ENCODE measurements at regions not wholly inside any gene's neighbourhood (a gene's known extent, or its start where the extent isn't known, plus 50 kb on each side); places are given as distances from the start of the nearest gene placed in this dataset.

- Histone ChIP-seq H2AK9ac (replicated peaks; ENCODE audit: low read depth, low read length, poor library complexity) (no peak overlapping the region), H4K20me1 (ENCODE audit: insufficient read depth, low read length) (no peaks in the 10 kb centered on the region), H3K4ac (ENCODE audit: low read depth, low read length) (no peak overlapping the region), H3K56ac (ENCODE audit: extremely low read depth, insufficient read depth, low read length) (no peak overlapping the region), H3K4me3 (ENCODE audit: insufficient read depth, low read depth, low read length) (no peak overlapping the region), H3K36me3 (ENCODE audit: control insufficient read depth, insufficient read depth, low read length) (no peaks in the 10 kb centered on the region), H3K23ac (ENCODE audit: low read depth, low read length) (no peak overlapping the region), H3K79me1 (ENCODE audit: low read depth in 1 of 2, low read length in 2 of 2) (no peaks in the 10 kb centered on the region), H3K9me1 (ENCODE audit: insufficient read depth, low read length) (no peaks in the 10 kb centered on the region), H2BK5ac (ENCODE audit: low read depth, low read length, poor library complexity, severe bottlenecking) (no peak overlapping the region), H2BK15ac (ENCODE audit: low read depth, low read length) (no peak overlapping the region), H3K4me1 (ENCODE audit: control insufficient read depth, insufficient read depth, low read length) (no peaks in the 10 kb centered on the region), H2AFZ (replicated peaks; ENCODE audit: low read length, poor library complexity) (no peak overlapping the region), H2BK120ac (ENCODE audit: low read depth, low read length) (no peak overlapping the region), H3K18ac (ENCODE audit: low read depth, low read length) (no peak overlapping the region), H2AK5ac (ENCODE audit: low read depth, low read length) (no peak overlapping the region), H3K14ac (replicated peaks; ENCODE audit: low read depth, low read length) (no peak overlapping the region), H3K27ac (ENCODE audit: insufficient read depth, low read length) (no peak overlapping the region), H3K9me3 (ENCODE audit: control insufficient read depth, insufficient read depth, low read length) (no peaks in the 10 kb centered on the region), H2BK20ac (ENCODE audit: low read depth, low read length) (no peak overlapping the region), H3K27me3 (ENCODE audit: control insufficient read depth, insufficient read depth, low read length) (no peaks in the 10 kb centered on the region), H4K5ac (ENCODE audit: low read depth, low read length) (no peak overlapping the region), H3K9ac (ENCODE audit: low read depth, low read length) (no peak overlapping the region), H3K4me2 (ENCODE audit: low read depth, low read length) (no peak overlapping the region), H4K91ac (ENCODE audit: insufficient read depth, low read depth, low read length) (no peak overlapping the region), H4K8ac (ENCODE audit: low read depth in 2 of 2, low read length in 2 of 2) (no peak overlapping the region)
- in situ Hi-C loops (cut with MboI; ENCODE audit: low sequenced_read_pairs): no loop called here
- POLR2A ChIA-PET (ENCODE audit: unreplicated experiment): no interaction called here
- ATAC-seq (ENCODE audit: low read depth) (no peak), DNase-seq (no peak)
- dilution Hi-C loops (cut with HindIII; ENCODE audit: low sequenced_read_pairs, unreplicated experiment): no loop called here
- CTCF ChIA-PET: interaction anchor here (1.2 kb wide), 1 partner anchor 612 kb away, joined by 3 read pairs; no protein-coding TSS in a partner anchor
- WGBS, 2 experiments (ENCODE audit: extremely low coverage in 2 of 2, insufficient read length in 1 of 2): 100% methylated on average over 1 of the region's 2 CpGs; no CpG with 5 or more reads in 1 of the 2 experiments
- TF ChIP-seq POLR2A (IDR thresholded peaks at IDR 0.05; ENCODE audit: low read depth, low read length) (no peak), RFX5 (IDR thresholded peaks at IDR 0.05; ENCODE audit: low read depth, low read length) (no peak), MXI1 (IDR thresholded peaks at IDR 0.05; ENCODE audit: borderline replicate concordance, low read depth, low read length) (no peak), MAZ (IDR thresholded peaks at IDR 0.05; ENCODE audit: borderline replicate concordance, low read depth, low read length) (no peak), USF2 (IDR thresholded peaks at IDR 0.05; ENCODE audit: low read depth, low read length) (no peak), BHLHE40 (IDR thresholded peaks at IDR 0.05; ENCODE audit: low read depth, low read length) (no peak)
- intact Hi-C loops (cut with micrococcal nuclease): no loop called here
- no TSS peak for BruUV-seq (replicated peaks)
These were observed 244.6 kb upstream of the UBE2E3 start for GRCh38 chr2:180735799-180736198.
